GM10248 (cell line): ENCODE measurements at regions not wholly inside any gene's neighbourhood (a gene's known extent, or its start where the extent isn't known, plus 50 kb on each side); places are given as distances from the start of the nearest gene placed in this dataset.

Experiments
- CTCF ChIA-PET: fragments of 300-600 bp; sonication (Branson Sonifier 250); formaldehyde crosslinking; extraction: SDS; loops from one replicate; lab custom pipeline; 2021; ENCODE audit warnings: antibody characterized with exemption; lab: Yijun Ruan, JAX
- POLR2A ChIA-PET: fragments of 350-650 bp; sonication (Branson Sonifier 250); formaldehyde crosslinking; extraction: SDS; loops from one replicate; lab custom pipeline; 2020; ENCODE audit warnings: antibody characterized with exemption; lab: Yijun Ruan, JAX
- DNase-seq: peaks from one replicate; pipeline ENCODE4 v3.0.0; 2012; ENCODE audit errors: extremely low spot score
- CTCF ChIP-seq: IDR thresholded peaks from 2 replicates; pipeline ENCODE4 v1.5.1; 2012; ENCODE audit warnings: mild to moderate bottlenecking, low read depth; ENCODE audit errors: extremely low read depth, missing control alignments, control extremely low read depth

DNA sequence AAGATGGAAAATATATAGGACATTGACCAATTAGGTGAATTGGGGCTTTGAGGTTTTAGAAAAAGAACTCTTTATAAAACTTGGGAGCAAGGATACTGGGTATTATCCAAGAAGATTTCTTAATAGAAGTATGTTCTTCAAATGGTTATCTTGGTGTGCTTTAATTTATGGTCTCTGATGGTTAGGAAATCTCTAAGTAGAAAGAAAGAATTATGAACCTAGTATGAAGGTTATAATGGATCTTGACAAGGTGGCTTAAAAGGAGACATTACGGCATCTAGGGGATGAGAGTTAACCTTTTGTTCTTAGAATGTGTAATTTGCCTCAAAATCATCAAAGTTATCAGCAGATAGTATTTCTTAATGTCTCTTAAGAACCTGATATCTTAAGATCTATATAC is 210.4 kb upstream of the PRICKLE1 start:
- POLR2A ChIA-PET: no interaction called here
- DNase-seq: no peak
- TF ChIP-seq CTCF: no peak
- CTCF ChIA-PET: no interaction called here

DNA sequence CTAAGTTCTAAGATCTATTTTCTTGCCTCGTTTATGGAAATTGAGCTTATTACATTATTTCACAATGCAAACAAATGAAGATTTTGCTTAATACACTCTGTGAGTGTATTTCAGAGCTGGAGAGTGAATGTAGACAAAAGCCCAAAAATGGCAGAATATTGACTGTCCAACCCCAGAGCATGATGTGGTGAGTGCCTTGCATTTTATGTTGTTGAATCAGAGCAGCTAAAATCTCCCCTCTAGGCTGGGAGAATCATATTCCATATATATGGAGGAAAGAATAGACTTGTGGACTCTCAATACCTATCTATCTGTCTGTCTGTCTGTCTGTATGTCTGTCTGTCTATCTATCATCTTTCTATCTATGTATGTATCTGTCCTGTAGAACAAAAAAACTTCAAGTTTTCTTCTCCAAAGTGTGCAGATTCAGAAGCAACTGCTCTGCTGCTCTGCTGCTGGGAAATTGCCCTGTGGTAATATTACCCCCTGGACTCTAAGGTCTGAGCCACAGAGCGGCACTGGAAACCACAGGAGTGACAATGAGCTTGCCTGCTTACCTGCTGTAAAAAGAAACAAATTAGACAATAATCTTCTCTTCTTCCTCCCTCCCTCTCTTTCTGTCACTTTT is 209.4 kb upstream of the PRICKLE1 start:
- no peak for DNase-seq
- TF ChIP-seq CTCF: no peak
- POLR2A ChIA-PET: no interaction called here
- CTCF ChIA-PET: no interaction called here

- DNase-seq: no peak
- CTCF ChIA-PET: interaction anchor here (1.1 kb wide), 1 partner anchor 11 kb away, joined by 4 read pairs; no protein-coding TSS in a partner anchor
- POLR2A ChIA-PET: no interaction called here
- TF ChIP-seq CTCF: no peak
These were observed 205.3 kb upstream of the PRICKLE1 start for GRCh38 chr12:42794806-42795205.

GRCh38 chr12:42793166-42793565 is 203.6 kb upstream of the PRICKLE1 start:
- ChIA-PET CTCF (no interaction called here), POLR2A (no interaction called here)
- DNase-seq: no peak
- TF ChIP-seq CTCF: no peak

- TF ChIP-seq CTCF: no peak
- DNase-seq: no peak
- ChIA-PET POLR2A (no interaction called here), CTCF (no interaction called here)
These were observed 202.7 kb upstream of the PRICKLE1 start for GRCh38 chr12:42792265-42792664.

DNA sequence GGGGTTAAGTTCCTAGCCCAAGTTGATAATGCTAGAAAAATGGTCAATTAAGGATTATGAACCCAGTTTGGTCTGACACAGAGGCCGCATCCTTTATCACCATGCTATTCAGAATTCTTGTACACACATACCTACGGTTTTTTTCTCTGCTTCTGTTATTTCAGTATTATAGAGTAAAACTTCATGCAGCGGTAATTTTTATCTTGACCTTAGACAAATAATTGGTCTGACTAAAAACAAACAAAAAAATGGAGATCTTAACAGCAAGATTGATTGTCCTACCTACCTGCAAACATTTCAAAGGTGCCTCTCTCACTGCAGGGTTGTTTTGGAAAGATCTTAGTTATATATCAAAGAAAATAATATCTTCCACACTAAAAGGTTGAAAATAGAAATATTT is 201.9 kb upstream of the PRICKLE1 start:
- TF ChIP-seq CTCF: no peak
- ChIA-PET CTCF (interaction anchor here (1.3 kb wide), 1 partner anchor 11 kb away, joined by 4 read pairs; no protein-coding TSS in a partner anchor), POLR2A (no interaction called here)

More for the DNA sequence above, 201.9 kb upstream of the PRICKLE1 start:
- no peak for DNase-seq
